GM13977 (cell line): ENCODE measurements at regions not wholly inside any gene's neighbourhood (a gene's known extent, or its start where the extent isn't known, plus 50 kb on each side); places are given as distances from the start of the nearest gene placed in this dataset.

Experiments
- DNase-seq: peaks from one replicate; pipeline ENCODE4 v3.0.0; 2012; ENCODE audit warnings: low spot score
- in situ Hi-C: fragments of 300-500 bp; cut with MboI; formaldehyde crosslinking; loops from one replicate; pipeline ENCODE4 v1.12.0; 2022; ENCODE audit warnings: low sequenced_read_pairs, low pct_unique_long_range_greater_than_20kb, mixed read lengths, inconsistent platforms; ENCODE audit not compliant: unreplicated experiment
- TF ChIP-seq, protein P1 (sequence below): IDR thresholded peaks from 2 replicates; pipeline ENCODE4 v1.5.1; 2012; ENCODE audit warnings: mild to moderate bottlenecking, control low read depth; ENCODE audit not compliant: insufficient read depth; ENCODE audit errors: extremely low read depth, missing control alignments

- TF ChIP-seq, protein P1, sequence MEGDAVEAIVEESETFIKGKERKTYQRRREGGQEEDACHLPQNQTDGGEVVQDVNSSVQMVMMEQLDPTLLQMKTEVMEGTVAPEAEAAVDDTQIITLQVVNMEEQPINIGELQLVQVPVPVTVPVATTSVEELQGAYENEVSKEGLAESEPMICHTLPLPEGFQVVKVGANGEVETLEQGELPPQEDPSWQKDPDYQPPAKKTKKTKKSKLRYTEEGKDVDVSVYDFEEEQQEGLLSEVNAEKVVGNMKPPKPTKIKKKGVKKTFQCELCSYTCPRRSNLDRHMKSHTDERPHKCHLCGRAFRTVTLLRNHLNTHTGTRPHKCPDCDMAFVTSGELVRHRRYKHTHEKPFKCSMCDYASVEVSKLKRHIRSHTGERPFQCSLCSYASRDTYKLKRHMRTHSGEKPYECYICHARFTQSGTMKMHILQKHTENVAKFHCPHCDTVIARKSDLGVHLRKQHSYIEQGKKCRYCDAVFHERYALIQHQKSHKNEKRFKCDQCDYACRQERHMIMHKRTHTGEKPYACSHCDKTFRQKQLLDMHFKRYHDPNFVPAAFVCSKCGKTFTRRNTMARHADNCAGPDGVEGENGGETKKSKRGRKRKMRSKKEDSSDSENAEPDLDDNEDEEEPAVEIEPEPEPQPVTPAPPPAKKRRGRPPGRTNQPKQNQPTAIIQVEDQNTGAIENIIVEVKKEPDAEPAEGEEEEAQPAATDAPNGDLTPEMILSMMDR = no peak
- in situ Hi-C loops = no loop called here
- DNase-seq = no peak
Measured at GRCh38 chr10:91724933-91725332, 73.3 kb upstream of the TNKS2 start.

- TF ChIP-seq, protein P1 = no peak
- no peak for DNase-seq
- in situ Hi-C loops = no loop called here
Measured at GRCh38 chr10:91713461-91714072, 80.7 kb upstream of the PPP1R3C start.

DNA sequence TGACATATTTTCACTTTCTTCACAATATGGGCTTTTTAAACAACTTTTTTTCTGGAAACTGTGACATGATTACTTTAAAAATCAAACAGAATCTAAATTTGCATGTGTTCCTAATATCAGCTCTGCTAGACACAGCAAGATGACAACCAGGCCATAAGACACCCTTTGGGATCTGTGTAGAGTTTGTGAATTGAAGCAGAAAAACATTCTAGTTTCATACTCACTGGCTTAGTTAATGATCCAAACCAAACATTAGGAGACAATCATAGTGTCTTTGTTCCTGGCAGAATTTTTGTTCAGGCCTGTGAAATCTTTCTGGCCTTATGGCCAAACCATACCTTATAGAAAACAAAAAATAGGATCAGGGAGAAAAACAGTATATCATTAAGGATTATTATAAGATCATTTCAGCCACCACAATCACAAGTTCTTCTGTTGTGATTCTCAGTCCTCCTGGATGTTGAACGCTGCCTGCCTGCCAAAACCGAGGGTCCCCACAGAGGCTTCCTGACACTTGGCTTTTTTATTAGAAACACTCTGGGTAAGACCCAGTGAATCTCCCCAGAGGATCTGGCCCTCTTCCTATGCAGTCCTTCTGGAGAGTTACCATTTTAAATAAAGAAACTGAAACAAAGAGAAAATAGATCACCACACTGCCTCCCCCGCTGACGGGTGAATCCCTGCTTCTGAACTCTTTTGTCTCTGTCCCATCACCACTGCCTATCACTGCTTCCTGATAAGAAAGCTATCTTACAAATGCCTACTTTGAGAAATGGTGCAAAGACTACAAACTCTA is 79.2 kb upstream of the PPP1R3C start:
- in situ Hi-C loops = no loop called here
- TF ChIP-seq, protein P1 = no peak
- DNase-seq = peak; percentile 24

- TF ChIP-seq, protein P1 = no peak
- in situ Hi-C loops = no loop called here
- DNase-seq = no peak
Measured at GRCh38 chr10:91709394-91709798, 76.5 kb upstream of the PPP1R3C start.

DNA sequence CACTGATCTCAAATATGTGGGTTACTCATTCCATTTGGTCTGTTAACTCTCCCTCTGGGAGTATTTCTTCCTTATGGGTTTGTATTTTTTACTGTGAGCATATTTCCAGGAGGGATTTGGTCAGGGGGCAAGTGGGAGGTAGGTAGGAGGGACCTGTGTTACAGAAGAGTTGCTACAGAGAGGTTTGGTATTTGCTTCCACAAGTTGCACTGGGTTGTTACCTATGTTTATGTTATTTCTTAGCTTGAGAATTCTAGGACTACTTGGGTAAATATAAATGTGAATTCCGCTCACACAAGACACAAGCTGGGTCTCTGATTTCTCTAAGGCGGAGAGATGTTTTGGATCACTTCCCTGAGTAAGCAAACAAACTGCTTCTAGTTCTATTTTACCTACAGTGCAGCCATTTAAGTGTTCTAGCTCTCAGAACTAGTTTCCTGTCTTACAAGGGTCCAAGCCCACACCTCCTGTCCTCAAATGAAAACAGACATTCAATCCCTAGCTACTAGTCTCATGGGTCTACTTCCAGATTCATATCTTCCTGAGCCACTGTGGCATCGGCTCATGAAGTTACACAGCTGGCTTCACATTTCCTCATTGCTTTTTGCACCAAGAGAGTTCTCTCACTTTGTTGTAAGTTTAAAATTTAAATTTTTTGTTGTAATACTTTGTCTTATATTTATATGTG is 75.4 kb upstream of the PPP1R3C start:
- TF ChIP-seq, protein P1 = no peak
- in situ Hi-C loops = no loop called here
- no peak for DNase-seq

- TF ChIP-seq, protein P1 = no peak
- in situ Hi-C loops = no loop called here
- DNase-seq = no peak
Measured at GRCh38 chr10:91707236-91707635, 74.4 kb upstream of the PPP1R3C start.
